Progenitor cell of endocrine pancreas (in vitro differentiated cells): ENCODE measurements at regions not wholly inside any gene's neighbourhood (a gene's known extent, or its start where the extent isn't known, plus 50 kb on each side); places are given as distances from the start of the nearest gene placed in this dataset.

ENCODE experiments used
- DNase-seq: peaks from one replicate; pipeline ENCODE4 v3.0.0; 2021; ENCODE audit warnings: low spot score; ENCODE audit not compliant: unreplicated experiment
- H3K27ac Mint-ChIP-seq: 2 replicates; pipeline ENCODE4 v1.8.0; 2021; ENCODE audit warnings: mild to moderate bottlenecking, moderate library complexity, mixed read lengths
- H3K27me3 Mint-ChIP-seq: 2 replicates; pipeline ENCODE4 v1.8.0; 2021; ENCODE audit warnings: mixed read lengths
- H3K36me3 Mint-ChIP-seq: 2 replicates; pipeline ENCODE4 v1.8.0; 2022; ENCODE audit warnings: mixed read lengths; ENCODE audit not compliant: insufficient read depth
- H3K4me1 Mint-ChIP-seq: 2 replicates; pipeline ENCODE4 v1.8.0; 2021; ENCODE audit warnings: low read depth, mixed read lengths
- H3K4me3 Mint-ChIP-seq: 2 replicates; pipeline ENCODE4 v1.8.0; 2021; ENCODE audit warnings: low read depth, mild to moderate bottlenecking, moderate library complexity, mixed read lengths
- H3K9me3 Mint-ChIP-seq: 2 replicates; pipeline ENCODE4 v1.8.0; 2021; ENCODE audit warnings: low read depth, mixed read lengths
- CTCF ChIP-seq: fragments of 200-600 bp; sonication (generic); IDR thresholded peaks from one replicate; pipeline ENCODE4 v1.5.0; 2021; ENCODE audit warnings: antibody characterized with exemption, mild to moderate bottlenecking; ENCODE audit not compliant: unreplicated experiment

- TF ChIP-seq CTCF, result no peak
- DNase-seq, result no peak
- Mint-ChIP-seq H3K36me3 (no peaks in the 10 kb centered on the region), H3K4me1 (no peaks in the 10 kb centered on the region), H3K4me3 (no peak overlapping the region), H3K9me3 (no peaks in the 10 kb centered on the region), H3K27ac (no peak overlapping the region), H3K27me3 (no peaks in the 10 kb centered on the region)
Measured at GRCh38 chr14:66425402-66425801, 60.8 kb upstream of the CCDC196 start.

GRCh38 chr14:66426451-66426850, 59.7 kb upstream of the CCDC196 start:
- no peak for TF ChIP-seq CTCF
- Mint-ChIP-seq H3K36me3 (no peaks in the 10 kb centered on the region), H3K4me1 (no peaks in the 10 kb centered on the region)

GRCh38 chr14:66432334-66432733, 53.8 kb upstream of the CCDC196 start:
- H3K4me3 Mint-ChIP-seq, result no peak overlapping the region
- peaks cover 18% of the 10 kb centered on the region for H3K9me3 Mint-ChIP-seq
- no peak for DNase-seq
- H3K36me3 Mint-ChIP-seq, result no peaks in the 10 kb centered on the region
- peaks cover 4% of the 10 kb centered on the region for H3K4me1 Mint-ChIP-seq
- H3K27me3 Mint-ChIP-seq, result no peaks in the 10 kb centered on the region
- no peak overlapping the region for H3K27ac Mint-ChIP-seq
- no peak for TF ChIP-seq CTCF

More at GRCh38 chr14:66426451-66426850, 59.7 kb upstream of the CCDC196 start:
- DNase-seq, result no peak
- Mint-ChIP-seq H3K27ac (no peak overlapping the region), H3K4me3 (no peak overlapping the region), H3K9me3 (no peaks in the 10 kb centered on the region), H3K27me3 (no peaks in the 10 kb centered on the region)

- H3K36me3 Mint-ChIP-seq, result no peaks in the 10 kb centered on the region
- H3K27me3 Mint-ChIP-seq, result no peaks in the 10 kb centered on the region
- no peak overlapping the region for H3K27ac Mint-ChIP-seq
- H3K4me1 Mint-ChIP-seq, result peaks cover 4% of the 10 kb centered on the region
- no peak overlapping the region for H3K4me3 Mint-ChIP-seq
- DNase-seq, result no peak
- peaks cover 24% of the 10 kb centered on the region for H3K9me3 Mint-ChIP-seq
- TF ChIP-seq CTCF, result no peak
Measured at GRCh38 chr14:66434464-66434863, 51.7 kb upstream of the CCDC196 start.

GRCh38 chr14:66435683-66436082, 50.5 kb upstream of the CCDC196 start:
- no peak for TF ChIP-seq CTCF
- DNase-seq, result no peak
- Mint-ChIP-seq H3K4me3 (no peak overlapping the region), H3K36me3 (no peaks in the 10 kb centered on the region), H3K4me1 (peaks cover 4% of the 10 kb centered on the region), H3K27ac (no peak overlapping the region), H3K27me3 (no peaks in the 10 kb centered on the region), H3K9me3 (peaks cover 34% of the 10 kb centered on the region)
